Stomach smooth muscle (tissue), 2 donors: ENCODE measurements at regions not wholly inside any gene's neighbourhood (a gene's known extent, or its start where the extent isn't known, plus 50 kb on each side); places are given as distances from the start of the nearest gene placed in this dataset.
"Not testable (repeated sequence)": the region's sequence is repeated elsewhere in the genome, so short reads cannot be mapped to it uniquely, and the experiment has no call there.

Experiments used
- H3K27ac ChIP-seq: one replicate; pipeline ENCODE4 v1.7.0; 2013; ENCODE audit warnings: mild to moderate bottlenecking, low read length, inconsistent platforms
- H3K27me3 ChIP-seq, 2 donors: one replicate each; pipeline ENCODE4 v1.7.0; 2013; ENCODE audit warnings: low read length in 2 of 2; ENCODE audit not compliant: insufficient read depth in 2 of 2, control insufficient read depth in 1 of 2
- H3K36me3 ChIP-seq, 2 donors: one replicate each; pipeline ENCODE4 v1.7.0; 2013; ENCODE audit warnings: low read length in 2 of 2; ENCODE audit not compliant: control insufficient read depth in 2 of 2, insufficient read depth in 2 of 2
- H3K4me1 ChIP-seq: one replicate; pipeline ENCODE4 v1.7.0; 2013; ENCODE audit warnings: low read length; ENCODE audit not compliant: control insufficient read depth, insufficient read depth
- H3K4me3 ChIP-seq, 2 donors: one replicate each; pipeline ENCODE4 v1.7.0; 2013; ENCODE audit warnings: low read length in 2 of 2
- H3K9ac ChIP-seq, 2 donors: one replicate each; pipeline ENCODE4 v1.7.0; 2013; ENCODE audit warnings: low read length in 2 of 2, mild to moderate bottlenecking in 1 of 2
- H3K9me3 ChIP-seq, 2 donors: one replicate each; pipeline ENCODE4 v1.7.0; 2013; ENCODE audit warnings: low read length in 2 of 2; ENCODE audit not compliant: control insufficient read depth in 2 of 2
- donor health status: healthy.
- donor health status: Pancreatic carcinoma.

DNA sequence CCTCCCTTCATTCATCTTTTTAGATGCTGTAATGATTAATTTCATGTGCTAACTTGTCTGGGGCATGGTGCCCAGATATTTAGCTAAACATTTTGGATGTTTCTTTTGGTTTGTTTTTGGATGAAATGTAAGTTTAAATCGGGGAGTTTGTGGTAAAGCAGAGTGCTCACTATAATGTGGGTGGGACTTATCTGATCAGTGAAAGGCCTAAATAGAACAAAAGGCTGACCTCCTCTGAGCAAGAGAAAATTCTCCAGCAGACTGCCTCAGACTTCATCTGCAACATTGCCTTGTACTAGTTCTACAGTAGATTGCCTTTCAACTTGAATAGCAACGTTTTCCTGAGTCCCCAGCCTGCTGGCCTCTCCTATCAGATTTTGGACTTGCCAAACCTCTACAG lies 183.6 kb downstream of the S1PR1 start:
- Histone ChIP-seq H3K4me3 (no peak overlapping the region), H3K4me1 (no peaks in the 10 kb centered on the region), H3K9ac (no peak overlapping the region), H3K9me3 (no peaks in the 10 kb centered on the region), H3K36me3 (no peaks in the 10 kb centered on the region), H3K27ac (no peak overlapping the region), H3K27me3 (no peaks in the 10 kb centered on the region)

GRCh38 chr1:101428083-101428482 lies 191.3 kb downstream of the S1PR1 start:
- not testable (repeated sequence) for H3K27me3 ChIP-seq, H3K36me3 ChIP-seq, H3K9me3 ChIP-seq, H3K27ac ChIP-seq, H3K9ac ChIP-seq, H3K4me1 ChIP-seq, H3K4me3 ChIP-seq

- H3K4me1 ChIP-seq: no peaks in the 10 kb centered on the region
- H3K9ac ChIP-seq: no peak overlapping the region
- no peaks in the 10 kb centered on the region for H3K9me3 ChIP-seq
- no peak overlapping the region for H3K4me3 ChIP-seq
- no peaks in the 10 kb centered on the region for H3K36me3 ChIP-seq
- H3K27ac ChIP-seq: no peak overlapping the region
- H3K27me3 ChIP-seq: no peaks in the 10 kb centered on the region
These were observed 191.7 kb downstream of the S1PR1 start for GRCh38 chr1:101428562-101428961.

GRCh38 chr1:101431956-101432510 lies 195.2 kb downstream of the S1PR1 start:
- no peak overlapping the region for H3K9ac ChIP-seq
- no peak overlapping the region for H3K4me3 ChIP-seq
- H3K9me3 ChIP-seq: no peaks in the 10 kb centered on the region
- no peaks in the 10 kb centered on the region for H3K36me3 ChIP-seq
- no peaks in the 10 kb centered on the region for H3K27me3 ChIP-seq
- no peaks in the 10 kb centered on the region for H3K4me1 ChIP-seq
- H3K27ac ChIP-seq: no peak overlapping the region

DNA sequence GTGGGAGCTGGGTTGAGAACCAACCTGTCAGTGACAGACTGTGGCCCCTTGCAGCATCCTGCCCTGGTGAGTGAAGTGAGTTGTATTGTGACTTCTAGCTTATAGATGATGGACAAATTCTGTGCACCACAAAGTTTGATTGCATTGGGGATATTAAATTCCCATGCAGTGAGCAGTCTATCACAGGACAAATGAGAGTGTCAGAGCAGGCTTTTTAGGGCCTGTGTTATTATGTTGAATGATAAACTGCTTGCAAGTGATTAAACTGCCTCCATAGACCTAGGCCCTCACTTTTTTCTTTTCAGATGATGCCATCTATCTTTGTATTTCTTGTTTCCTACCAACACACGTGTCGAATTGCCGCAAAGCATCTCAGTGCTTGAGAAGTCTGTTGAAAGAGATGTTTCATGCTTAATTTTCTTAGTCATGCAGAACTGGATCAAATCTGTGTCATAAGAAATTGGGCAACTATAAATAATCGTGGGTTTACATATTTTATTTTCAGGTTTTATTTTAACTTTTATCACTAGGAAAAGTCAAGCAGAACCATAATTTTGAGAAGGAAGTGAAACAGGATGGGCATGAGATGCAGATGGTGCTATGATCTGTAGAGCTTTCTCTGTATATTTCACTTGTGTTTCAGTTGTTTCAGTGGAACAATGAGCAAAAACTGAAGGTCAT lies 199.2 kb downstream of the S1PR1 start:
- Histone ChIP-seq H3K4me3 (no peak overlapping the region), H3K36me3 (no peaks in the 10 kb centered on the region), H3K9ac (no peak overlapping the region)

GRCh38 chr1:101437800-101438199 lies 201.0 kb downstream of the S1PR1 start:
- H3K4me1 ChIP-seq: no peaks in the 10 kb centered on the region
- H3K27ac ChIP-seq: no peak overlapping the region
- H3K36me3 ChIP-seq: no peaks in the 10 kb centered on the region
- no peaks in the 10 kb centered on the region for H3K27me3 ChIP-seq
- H3K9me3 ChIP-seq: no peaks in the 10 kb centered on the region
- H3K4me3 ChIP-seq: no peak overlapping the region
- no peak overlapping the region for H3K9ac ChIP-seq

More for the DNA sequence above, 199.2 kb downstream of the S1PR1 start:
- no peaks in the 10 kb centered on the region for H3K9me3 ChIP-seq
- no peak overlapping the region for H3K27ac ChIP-seq
- no peaks in the 10 kb centered on the region for H3K27me3 ChIP-seq
- H3K4me1 ChIP-seq: no peaks in the 10 kb centered on the region

DNA sequence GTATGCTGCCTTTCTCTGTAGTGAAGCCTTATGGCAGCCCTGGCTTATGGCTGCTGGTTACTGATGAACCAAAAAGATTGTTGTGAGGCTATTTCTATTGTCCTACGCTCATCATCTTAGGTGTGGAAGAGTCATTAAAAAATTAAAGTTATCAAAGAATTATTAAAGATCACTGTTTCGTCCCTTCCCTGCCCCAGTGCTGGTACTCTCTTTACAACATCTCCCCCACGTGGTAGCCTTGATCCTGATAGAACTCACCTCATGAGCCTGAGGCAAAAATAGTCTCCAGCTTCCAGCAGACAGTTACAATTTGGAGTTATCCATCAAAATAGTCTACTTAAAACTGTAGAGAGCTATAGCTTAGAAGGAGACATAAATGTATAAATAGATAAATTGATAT lies 201.5 kb downstream of the S1PR1 start:
- Histone ChIP-seq H3K27ac (no peak overlapping the region), H3K27me3 (no peaks in the 10 kb centered on the region), H3K4me3 (no peak overlapping the region), H3K9me3 (no peaks in the 10 kb centered on the region), H3K4me1 (no peaks in the 10 kb centered on the region), H3K9ac (no peak overlapping the region), H3K36me3 (no peaks in the 10 kb centered on the region)

DNA sequence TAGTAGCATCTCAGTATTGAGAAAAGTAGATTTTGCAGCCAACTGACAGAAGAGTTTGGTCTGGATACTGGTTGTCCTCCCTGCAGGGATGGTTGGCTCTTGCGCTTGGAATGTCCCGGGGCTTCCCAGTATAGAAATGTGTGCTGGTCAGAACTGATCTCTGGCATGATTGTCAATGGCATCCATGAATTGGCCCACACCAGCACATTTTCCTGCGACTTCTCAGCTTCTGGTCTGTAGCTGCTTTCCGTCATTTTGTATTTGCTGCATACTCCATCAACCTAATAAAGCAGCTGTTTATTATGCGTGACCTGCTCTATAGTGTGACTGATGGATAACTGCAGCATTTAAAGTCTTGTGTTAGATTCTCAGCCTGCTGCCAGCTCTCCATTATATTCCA lies 203.7 kb downstream of the S1PR1 start:
- Histone ChIP-seq H3K27me3 (no peaks in the 10 kb centered on the region), H3K9ac (no peak overlapping the region), H3K4me1 (no peaks in the 10 kb centered on the region), H3K9me3 (no peaks in the 10 kb centered on the region), H3K27ac (no peak overlapping the region), H3K36me3 (no peaks in the 10 kb centered on the region), H3K4me3 (no peak overlapping the region)

DNA sequence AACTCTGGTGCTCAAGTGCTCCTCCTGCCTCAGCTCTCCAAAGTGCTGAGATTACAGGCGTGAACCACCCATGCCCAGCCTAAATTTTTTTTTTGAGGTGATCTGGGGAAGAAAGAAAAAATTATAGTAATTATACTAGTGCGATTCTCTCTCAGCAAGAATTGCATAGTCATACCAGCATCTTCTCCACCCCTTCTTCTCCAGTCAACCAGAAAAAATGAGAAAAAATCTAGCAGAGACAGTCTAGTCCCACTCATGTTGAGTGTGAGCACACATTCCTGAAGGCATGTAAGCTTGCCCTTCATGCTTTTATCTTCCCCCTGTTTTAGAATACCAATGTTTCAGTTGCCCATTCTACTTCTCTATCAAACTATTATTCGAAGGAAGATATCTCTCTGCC lies 207.6 kb downstream of the S1PR1 start:
- H3K36me3 ChIP-seq: no peaks in the 10 kb centered on the region
- H3K27me3 ChIP-seq: no peaks in the 10 kb centered on the region
- H3K9ac ChIP-seq: no peak overlapping the region
- H3K27ac ChIP-seq: no peak overlapping the region
- no peaks in the 10 kb centered on the region for H3K4me1 ChIP-seq
- no peak overlapping the region for H3K4me3 ChIP-seq
- H3K9me3 ChIP-seq: no peaks in the 10 kb centered on the region

DNA sequence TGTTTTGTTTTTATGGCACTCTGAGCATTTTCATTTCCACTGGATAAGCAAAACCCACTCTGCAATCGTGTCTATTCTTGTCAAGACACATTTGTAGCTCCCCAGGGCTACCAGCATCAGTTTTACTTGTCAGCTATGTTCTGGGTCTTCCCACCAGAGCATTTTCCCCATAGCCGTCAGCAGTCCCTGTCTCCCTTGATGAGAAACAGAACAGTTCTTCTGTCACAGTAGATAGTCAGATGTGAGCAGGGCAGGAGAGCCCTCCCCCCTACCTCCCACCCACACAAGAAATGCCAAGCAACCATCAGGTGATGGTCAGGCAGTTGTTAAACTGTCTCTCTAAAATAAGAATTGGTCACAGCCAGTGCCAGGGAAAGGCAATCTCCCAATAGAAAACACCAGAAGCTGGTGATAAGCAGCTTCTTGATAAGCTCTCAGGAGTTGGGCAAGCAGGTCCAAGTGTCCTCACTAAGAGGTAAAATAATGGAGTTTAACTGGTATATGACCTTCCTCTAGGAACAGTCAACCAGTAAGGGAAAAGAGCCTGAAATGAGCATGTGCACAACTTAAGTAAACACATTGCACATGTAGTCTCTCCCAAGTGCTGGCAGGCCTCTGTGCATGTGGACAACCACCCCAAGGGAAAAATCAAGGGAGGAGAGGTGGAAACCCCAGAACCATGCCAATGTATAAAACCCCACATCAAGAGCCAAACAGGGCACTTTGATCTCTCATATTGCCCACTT lies 208.2 kb downstream of the S1PR1 start:
- Histone ChIP-seq H3K9ac (no peak overlapping the region), H3K4me3 (no peak overlapping the region), H3K4me1 (no peaks in the 10 kb centered on the region), H3K9me3 (peaks cover 0 to 2% of the 10 kb centered on the region in 2 donors), H3K36me3 (no peaks in the 10 kb centered on the region), H3K27ac (no peak overlapping the region), H3K27me3 (no peaks in the 10 kb centered on the region)

DNA sequence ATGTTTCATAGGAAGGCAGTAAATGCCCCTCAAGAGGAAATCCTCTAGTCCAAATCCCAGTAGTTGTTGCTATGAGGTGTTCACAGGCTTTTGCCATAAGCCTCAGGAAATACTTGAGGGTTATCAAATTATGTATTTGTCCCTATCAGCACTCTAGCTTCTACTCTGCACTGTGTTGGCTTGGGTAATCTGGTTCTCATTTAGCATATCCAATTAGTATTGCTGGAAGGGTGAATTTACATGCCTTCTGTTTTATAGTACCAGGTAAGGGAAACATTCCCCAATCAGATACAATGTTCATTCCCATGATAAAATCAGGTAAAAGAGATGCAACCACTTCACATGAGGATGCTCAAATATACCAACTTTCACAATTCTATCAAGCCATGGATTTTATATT lies 211.2 kb downstream of the S1PR1 start:
- Histone ChIP-seq H3K27me3 (no peaks in the 10 kb centered on the region), H3K27ac (no peak overlapping the region), H3K4me3 (no peak overlapping the region), H3K4me1 (no peaks in the 10 kb centered on the region), H3K9me3 (peaks cover 0 to 2% of the 10 kb centered on the region in 2 donors), H3K9ac (no peak overlapping the region), H3K36me3 (no peaks in the 10 kb centered on the region)
